ENCODE measurements at regions not wholly inside any gene's neighbourhood (a gene's known extent, or its start where the extent isn't known, plus 50 kb on each side); places are given as distances from the start of the nearest gene placed in this dataset.

DNA sequence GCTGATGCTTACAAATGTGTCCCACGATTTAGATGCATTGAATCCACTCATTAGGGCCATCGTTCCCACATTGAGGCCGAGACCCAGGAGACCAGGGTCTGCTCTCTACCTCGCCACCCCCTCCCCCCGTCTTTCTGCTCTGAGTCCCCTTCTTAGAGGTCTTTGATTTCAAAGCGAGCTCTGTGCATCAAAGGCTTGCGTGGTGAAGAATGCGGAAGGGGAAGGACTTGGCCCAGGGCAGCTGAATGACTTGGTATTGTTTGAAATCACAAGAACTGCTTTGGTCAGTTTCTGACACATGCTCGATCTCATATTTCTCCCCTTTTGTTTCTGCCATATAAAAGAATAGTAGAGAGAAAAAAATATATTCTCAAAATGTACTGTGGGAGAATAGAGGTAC, 78.3 kb upstream of the IRX1 start:
- Mint-ChIP-seq H3K27me3 (ENCODE audit: insufficient read depth, low read depth, poor library complexity) (peaks cover 1% of the 10 kb centered on the region), H3K27ac (no peak overlapping the region), H3K9me3 (no peaks in the 10 kb centered on the region), H3K4me3 (no peak overlapping the region), H3K36me3 (ENCODE audit: low read depth) (no peaks in the 10 kb centered on the region), H3K4me1 (peaks cover 30% of the 10 kb centered on the region)
- Histone ChIP-seq H3K36me3 (ENCODE audit: insufficient read depth) (no peaks in the 10 kb centered on the region), H3F3A (replicated peaks; ENCODE audit: low read depth) (no peaks in the 10 kb centered on the region), H3K9me2 (ENCODE audit: insufficient read depth) (no peaks in the 10 kb centered on the region), H3K27me3 (ENCODE audit: insufficient read depth) (no peaks in the 10 kb centered on the region), H3K4me3 (no peak overlapping the region), H3K4me1 (ENCODE audit: insufficient read depth) (peaks cover 6% of the 10 kb centered on the region), H2AFZ (no peak overlapping the region), H3K79me2 (replicated peaks; ENCODE audit: insufficient read depth) (no peaks in the 10 kb centered on the region), H3K4me2 (no peak overlapping the region), H4K20me1 (replicated peaks; ENCODE audit: insufficient read depth) (no peaks in the 10 kb centered on the region), H3K27ac (ENCODE audit: low read depth) (no peak overlapping the region)
- DNase-seq (ENCODE audit: low spot score) (peak; percentile 46), ATAC-seq (peak; percentile 77)
- TF ChIP-seq POLR2AphosphoS5 (IDR thresholded peaks at IDR 0.05; ENCODE audit: low read depth) (no peak), EZH2phosphoT487 (IDR thresholded peaks at IDR 0.05; ENCODE audit: unreplicated experiment) (no peak), NANOG (IDR thresholded peaks at IDR 0.05; ENCODE audit: borderline replicate concordance) (no peak), JUNB (IDR thresholded peaks at IDR 0.05; ENCODE audit: unreplicated experiment) (no peak)
- TF ChIP-seq, protein P1, sequence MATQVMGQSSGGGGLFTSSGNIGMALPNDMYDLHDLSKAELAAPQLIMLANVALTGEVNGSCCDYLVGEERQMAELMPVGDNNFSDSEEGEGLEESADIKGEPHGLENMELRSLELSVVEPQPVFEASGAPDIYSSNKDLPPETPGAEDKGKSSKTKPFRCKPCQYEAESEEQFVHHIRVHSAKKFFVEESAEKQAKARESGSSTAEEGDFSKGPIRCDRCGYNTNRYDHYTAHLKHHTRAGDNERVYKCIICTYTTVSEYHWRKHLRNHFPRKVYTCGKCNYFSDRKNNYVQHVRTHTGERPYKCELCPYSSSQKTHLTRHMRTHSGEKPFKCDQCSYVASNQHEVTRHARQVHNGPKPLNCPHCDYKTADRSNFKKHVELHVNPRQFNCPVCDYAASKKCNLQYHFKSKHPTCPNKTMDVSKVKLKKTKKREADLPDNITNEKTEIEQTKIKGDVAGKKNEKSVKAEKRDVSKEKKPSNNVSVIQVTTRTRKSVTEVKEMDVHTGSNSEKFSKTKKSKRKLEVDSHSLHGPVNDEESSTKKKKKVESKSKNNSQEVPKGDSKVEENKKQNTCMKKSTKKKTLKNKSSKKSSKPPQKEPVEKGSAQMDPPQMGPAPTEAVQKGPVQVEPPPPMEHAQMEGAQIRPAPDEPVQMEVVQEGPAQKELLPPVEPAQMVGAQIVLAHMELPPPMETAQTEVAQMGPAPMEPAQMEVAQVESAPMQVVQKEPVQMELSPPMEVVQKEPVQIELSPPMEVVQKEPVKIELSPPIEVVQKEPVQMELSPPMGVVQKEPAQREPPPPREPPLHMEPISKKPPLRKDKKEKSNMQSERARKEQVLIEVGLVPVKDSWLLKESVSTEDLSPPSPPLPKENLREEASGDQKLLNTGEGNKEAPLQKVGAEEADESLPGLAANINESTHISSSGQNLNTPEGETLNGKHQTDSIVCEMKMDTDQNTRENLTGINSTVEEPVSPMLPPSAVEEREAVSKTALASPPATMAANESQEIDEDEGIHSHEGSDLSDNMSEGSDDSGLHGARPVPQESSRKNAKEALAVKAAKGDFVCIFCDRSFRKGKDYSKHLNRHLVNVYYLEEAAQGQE (IDR thresholded peaks at IDR 0.05; ENCODE audit: unreplicated experiment), result no peak

DNA sequence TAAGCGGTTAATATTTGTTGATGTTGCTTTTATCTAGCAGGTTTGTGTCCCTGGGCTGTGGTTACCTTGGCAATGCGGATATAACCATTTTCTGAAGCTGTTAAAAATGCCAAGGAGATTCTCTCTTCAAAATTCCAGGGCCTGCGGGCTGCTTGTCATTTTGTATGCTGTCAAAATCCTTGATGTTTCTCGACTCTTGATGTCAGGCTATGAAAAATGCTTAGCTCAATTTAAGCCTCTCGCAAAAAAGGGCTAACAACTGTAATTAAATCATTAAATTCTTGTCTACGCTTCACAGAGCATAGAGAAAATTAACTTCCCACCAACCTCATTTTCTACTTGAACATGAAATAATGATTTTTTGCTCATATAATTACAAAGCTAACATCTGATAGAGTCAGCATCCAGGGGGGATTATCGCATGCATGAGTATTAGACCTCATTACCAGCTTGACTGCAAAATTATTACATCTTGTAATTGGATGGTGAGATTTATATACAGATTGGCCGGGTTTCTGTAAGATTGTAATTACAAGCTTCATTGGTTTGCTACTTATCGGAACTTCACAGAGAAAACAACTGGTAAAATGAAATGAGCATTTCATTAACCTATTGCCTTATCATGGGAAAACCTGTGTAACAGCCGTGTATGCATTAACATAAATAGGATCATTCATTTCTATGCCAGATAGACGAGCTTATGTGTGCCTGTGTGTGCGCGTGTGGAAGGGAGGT, 83.1 kb upstream of the IRX1 start:
- Histone ChIP-seq H2AFZ (no peak overlapping the region), H3K79me2 (replicated peaks; ENCODE audit: insufficient read depth) (no peaks in the 10 kb centered on the region), H3K27ac (ENCODE audit: low read depth) (no peak overlapping the region), H4K20me1 (replicated peaks; ENCODE audit: insufficient read depth) (no peaks in the 10 kb centered on the region), H3K4me3 (no peak overlapping the region), H3K4me2 (no peak overlapping the region), H3K36me3 (ENCODE audit: insufficient read depth) (peaks cover 5% of the 10 kb centered on the region; the same call in 1 of the 2 replicates), H3K9me2 (ENCODE audit: insufficient read depth) (peaks cover 2% of the 10 kb centered on the region; the same call in 1 of the 2 replicates), H3K4me1 (ENCODE audit: insufficient read depth) (peaks cover 10% of the 10 kb centered on the region), H3F3A (replicated peaks; ENCODE audit: low read depth) (no peaks in the 10 kb centered on the region), H3K27me3 (ENCODE audit: insufficient read depth) (no peaks in the 10 kb centered on the region)
- Mint-ChIP-seq H3K27ac (no peak overlapping the region), H3K27me3 (ENCODE audit: insufficient read depth, low read depth, poor library complexity) (peaks cover 4% of the 10 kb centered on the region), H3K36me3 (ENCODE audit: low read depth) (peaks cover 17% of the 10 kb centered on the region; the same call in 2 of the 3 replicates), H3K9me3 (peaks cover 22% of the 10 kb centered on the region), H3K4me1 (peaks cover 45% of the 10 kb centered on the region), H3K4me3 (no peak overlapping the region)
- DNase-seq (ENCODE audit: low spot score) (no peak), ATAC-seq (no peak)
- TF ChIP-seq EZH2 (IDR thresholded peaks at IDR 0.05; ENCODE audit: low read depth, unreplicated experiment) (no peak), ZNF114 (CRISPR knock-in tag; IDR thresholded peaks at IDR 0.05) (no peak), EZH2phosphoT487 (IDR thresholded peaks at IDR 0.05; ENCODE audit: unreplicated experiment) (no peak), NANOG (IDR thresholded peaks at IDR 0.05; ENCODE audit: borderline replicate concordance) (no peak), STAT1 (IDR thresholded peaks at IDR 0.05; ENCODE audit: unreplicated experiment) (no peak), POLR2AphosphoS5 (IDR thresholded peaks at IDR 0.05; ENCODE audit: low read depth) (no peak), CREB1 (CRISPR knock-in tag; IDR thresholded peaks at IDR 0.05; ENCODE audit: low read depth) (no peak), JUNB (IDR thresholded peaks at IDR 0.05; ENCODE audit: unreplicated experiment) (no peak), ZNF331 (CRISPR knock-in tag; IDR thresholded peaks at IDR 0.05; ENCODE audit: low read depth) (no peak)
- TF ChIP-seq, protein P1 (IDR thresholded peaks at IDR 0.05; ENCODE audit: unreplicated experiment), result no peak
- TF ChIP-seq, protein P2, sequence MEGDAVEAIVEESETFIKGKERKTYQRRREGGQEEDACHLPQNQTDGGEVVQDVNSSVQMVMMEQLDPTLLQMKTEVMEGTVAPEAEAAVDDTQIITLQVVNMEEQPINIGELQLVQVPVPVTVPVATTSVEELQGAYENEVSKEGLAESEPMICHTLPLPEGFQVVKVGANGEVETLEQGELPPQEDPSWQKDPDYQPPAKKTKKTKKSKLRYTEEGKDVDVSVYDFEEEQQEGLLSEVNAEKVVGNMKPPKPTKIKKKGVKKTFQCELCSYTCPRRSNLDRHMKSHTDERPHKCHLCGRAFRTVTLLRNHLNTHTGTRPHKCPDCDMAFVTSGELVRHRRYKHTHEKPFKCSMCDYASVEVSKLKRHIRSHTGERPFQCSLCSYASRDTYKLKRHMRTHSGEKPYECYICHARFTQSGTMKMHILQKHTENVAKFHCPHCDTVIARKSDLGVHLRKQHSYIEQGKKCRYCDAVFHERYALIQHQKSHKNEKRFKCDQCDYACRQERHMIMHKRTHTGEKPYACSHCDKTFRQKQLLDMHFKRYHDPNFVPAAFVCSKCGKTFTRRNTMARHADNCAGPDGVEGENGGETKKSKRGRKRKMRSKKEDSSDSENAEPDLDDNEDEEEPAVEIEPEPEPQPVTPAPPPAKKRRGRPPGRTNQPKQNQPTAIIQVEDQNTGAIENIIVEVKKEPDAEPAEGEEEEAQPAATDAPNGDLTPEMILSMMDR (conservative IDR thresholded peaks at IDR 0.05; ENCODE audit: low read depth in 2 of 2), result no peak
